Tibial nerve (tissue), 3 donors: ENCODE measurements at regions not wholly inside any gene's neighbourhood (a gene's known extent, or its start where the extent isn't known, plus 50 kb on each side); places are given as distances from the start of the nearest gene placed in this dataset.

Experiments used
- POLR2A ChIP-seq, 2 donors: fragments of 450-650 bp; IDR thresholded peaks; one replicate each; pipeline ENCODE4 v1.6.1; 2017; ENCODE audit warnings: antibody characterized with exemption in 2 of 2, mild to moderate bottlenecking in 2 of 2, moderate library complexity in 2 of 2
- TF ChIP-seq, protein P1 (sequence below), 5 experiments: fragments of 200-600 bp in 3 of 5; fragments of 450-650 bp in 2 of 5; sonication (generic) in 3 of 5; IDR thresholded peaks; one replicate each; pipeline ENCODE4 v1.5.1; 2016 to 2019; ENCODE audit warnings: antibody characterized with exemption in 5 of 5, mild to moderate bottlenecking in 3 of 5, moderate library complexity in 2 of 5

DNA sequence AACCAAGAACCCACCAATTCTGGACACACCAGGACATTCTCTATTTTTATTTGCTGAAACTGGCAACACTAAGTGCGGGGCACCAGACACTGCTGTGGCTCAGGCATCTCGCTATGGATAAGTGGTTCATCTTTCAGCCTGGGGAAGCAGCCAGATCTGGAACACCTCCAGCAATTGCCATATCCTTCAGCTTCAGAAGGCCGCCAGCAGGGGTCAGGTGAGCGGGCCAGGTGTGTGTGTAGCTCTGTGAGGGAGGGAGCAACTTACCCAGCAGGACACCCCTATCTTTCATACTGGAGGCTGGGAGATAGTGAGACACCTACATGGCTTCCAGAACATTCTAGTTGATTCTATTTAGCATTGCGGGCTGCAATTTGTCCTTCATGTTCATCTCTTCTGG, 57.0 kb upstream of the GBA3 start:
- TF ChIP-seq, protein P1, sequence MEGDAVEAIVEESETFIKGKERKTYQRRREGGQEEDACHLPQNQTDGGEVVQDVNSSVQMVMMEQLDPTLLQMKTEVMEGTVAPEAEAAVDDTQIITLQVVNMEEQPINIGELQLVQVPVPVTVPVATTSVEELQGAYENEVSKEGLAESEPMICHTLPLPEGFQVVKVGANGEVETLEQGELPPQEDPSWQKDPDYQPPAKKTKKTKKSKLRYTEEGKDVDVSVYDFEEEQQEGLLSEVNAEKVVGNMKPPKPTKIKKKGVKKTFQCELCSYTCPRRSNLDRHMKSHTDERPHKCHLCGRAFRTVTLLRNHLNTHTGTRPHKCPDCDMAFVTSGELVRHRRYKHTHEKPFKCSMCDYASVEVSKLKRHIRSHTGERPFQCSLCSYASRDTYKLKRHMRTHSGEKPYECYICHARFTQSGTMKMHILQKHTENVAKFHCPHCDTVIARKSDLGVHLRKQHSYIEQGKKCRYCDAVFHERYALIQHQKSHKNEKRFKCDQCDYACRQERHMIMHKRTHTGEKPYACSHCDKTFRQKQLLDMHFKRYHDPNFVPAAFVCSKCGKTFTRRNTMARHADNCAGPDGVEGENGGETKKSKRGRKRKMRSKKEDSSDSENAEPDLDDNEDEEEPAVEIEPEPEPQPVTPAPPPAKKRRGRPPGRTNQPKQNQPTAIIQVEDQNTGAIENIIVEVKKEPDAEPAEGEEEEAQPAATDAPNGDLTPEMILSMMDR (IDR thresholded peaks at IDR 0.05): no peak
- TF ChIP-seq POLR2A (IDR thresholded peaks at IDR 0.05): no peak
